GM18502 (cell line): ENCODE measurements at regions not wholly inside any gene's neighbourhood (a gene's known extent, or its start where the extent isn't known, plus 50 kb on each side); places are given as distances from the start of the nearest gene placed in this dataset.
A peak's percentile ranks its signal among the peaks of the same experiment; 100 is the strongest.
"Not testable (repeated sequence)": the region's sequence is repeated elsewhere in the genome, so short reads cannot be mapped to it uniquely, and the experiment has no call there.

Experiments
- ATAC-seq: cut with Tn5 transposase; IDR thresholded peaks from one replicate; pipeline ENCODE4 v1.9.1; 2021; ENCODE audit warnings: mild to moderate bottlenecking; ENCODE audit not compliant: unreplicated experiment, poor library complexity

GRCh38 chr13:89361909-89362308, 1690.7 kb downstream of the SLITRK5 start:
- ATAC-seq = no peak

- no peak for ATAC-seq
Measured at GRCh38 chr13:89363144-89363543, 1692.0 kb downstream of the SLITRK5 start.

- ATAC-seq = no peak
Measured at GRCh38 chr13:89372193-89372592, 1701.0 kb downstream of the SLITRK5 start.

GRCh38 chr13:89375839-89376238, 1704.7 kb downstream of the SLITRK5 start:
- ATAC-seq = no peak

- no peak for ATAC-seq
Measured at GRCh38 chr13:89380101-89380500, 1708.9 kb downstream of the SLITRK5 start.

GRCh38 chr13:89382981-89383380, 1711.8 kb downstream of the SLITRK5 start:
- ATAC-seq = no peak

GRCh38 chr13:89383891-89384290, 1712.7 kb downstream of the SLITRK5 start:
- no peak for ATAC-seq

GRCh38 chr13:89393758-89394304, 1722.7 kb downstream of the SLITRK5 start:
- ATAC-seq = no peak

- no peak for ATAC-seq
Measured at GRCh38 chr13:89401264-89401675, 1730.1 kb downstream of the SLITRK5 start.

- ATAC-seq = no peak
Measured at GRCh38 chr13:89402211-89402610, 1731.0 kb downstream of the SLITRK5 start.

- not testable (repeated sequence) for ATAC-seq
Measured at GRCh38 chr13:89406096-89406495, 1734.9 kb downstream of the SLITRK5 start.

GRCh38 chr13:89407357-89407756, 1736.2 kb downstream of the SLITRK5 start:
- ATAC-seq = no peak

GRCh38 chr13:89432997-89433396, 1761.8 kb downstream of the SLITRK5 start:
- no peak for ATAC-seq

- ATAC-seq = not testable (repeated sequence)
Measured at GRCh38 chr13:89434624-89435023, 1763.5 kb downstream of the SLITRK5 start.

- ATAC-seq = no peak
Measured at GRCh38 chr13:89454681-89455080, 1783.5 kb downstream of the SLITRK5 start.

- no peak for ATAC-seq
Measured at GRCh38 chr13:89455225-89455624, 1784.1 kb downstream of the SLITRK5 start.

- no peak for ATAC-seq
Measured at GRCh38 chr13:89455741-89456140, 1784.6 kb downstream of the SLITRK5 start.

GRCh38 chr13:89457977-89458376, 1786.8 kb downstream of the SLITRK5 start:
- no peak for ATAC-seq

- ATAC-seq = no peak
Measured at GRCh38 chr13:89458456-89458855, 1787.3 kb downstream of the SLITRK5 start.

GRCh38 chr13:89460895-89461294, 1789.7 kb downstream of the SLITRK5 start:
- ATAC-seq = not testable (repeated sequence)

GRCh38 chr13:89465366-89465765, 1794.2 kb downstream of the SLITRK5 start:
- ATAC-seq = peak; percentile 92

- no peak for ATAC-seq
Measured at GRCh38 chr13:89468081-89468480, 1796.9 kb downstream of the SLITRK5 start.

GRCh38 chr13:89470901-89471300, 1799.7 kb downstream of the SLITRK5 start:
- no peak for ATAC-seq
